NCI-H2081 (cell line): ENCODE measurements at regions not wholly inside any gene's neighbourhood (a gene's known extent, or its start where the extent isn't known, plus 50 kb on each side); places are given as distances from the start of the nearest gene placed in this dataset.
A peak's percentile ranks its signal among the peaks of the same experiment; 100 is the strongest.

Experiments used
- DNase-seq, 2 experiments: peaks; one replicate each; lab custom pipeline; 2025; lab: John Stamatoyannopoulos, UW

GRCh38 chr18:27752944-27753343 lies 424.0 kb downstream of the CDH2 start:
- DNase-seq, result no peak

GRCh38 chr18:27750923-27751322 lies 426.0 kb downstream of the CDH2 start:
- no peak for DNase-seq

- DNase-seq, result peak in 1 of 2 experiments; percentile 68
Observed at GRCh38 chr18:27750014-27750413, 426.9 kb downstream of the CDH2 start.

- no peak for DNase-seq
Observed at GRCh38 chr18:27749194-27749593, 427.7 kb downstream of the CDH2 start.

- no peak for DNase-seq
Observed at GRCh38 chr18:27746241-27746640, 430.7 kb downstream of the CDH2 start.

GRCh38 chr18:27735117-27735516 lies 441.8 kb downstream of the CDH2 start:
- no peak for DNase-seq

- no peak for DNase-seq
Observed at GRCh38 chr18:27731211-27731610, 445.7 kb downstream of the CDH2 start.

- DNase-seq, result no peak
Observed at GRCh38 chr18:27728659-27729058, 448.3 kb downstream of the CDH2 start.

- DNase-seq, result no peak
Observed at GRCh38 chr18:27724362-27724761, 452.6 kb downstream of the CDH2 start.

- no peak for DNase-seq
Observed at GRCh38 chr18:27723168-27723567, 453.8 kb downstream of the CDH2 start.

- no peak for DNase-seq
Observed at GRCh38 chr18:27719680-27720079, 457.2 kb downstream of the CDH2 start.

- DNase-seq, result no peak
Observed at GRCh38 chr18:27717816-27718215, 459.1 kb downstream of the CDH2 start.

GRCh38 chr18:27717250-27717649 lies 459.7 kb downstream of the CDH2 start:
- DNase-seq, result no peak

GRCh38 chr18:27715751-27716150 lies 461.2 kb downstream of the CDH2 start:
- no peak for DNase-seq

- DNase-seq, result peak in 1 of 2 experiments; percentile 10
Observed at GRCh38 chr18:27713738-27714095, 463.2 kb downstream of the CDH2 start.

- DNase-seq, result peak in 1 of 2 experiments; percentile 3
Observed at GRCh38 chr18:27713037-27713737, 463.7 kb downstream of the CDH2 start.

GRCh38 chr18:27712066-27712465 lies 464.9 kb downstream of the CDH2 start:
- DNase-seq, result peak; percentile 21 to 58

- no peak for DNase-seq
Observed at GRCh38 chr18:27711382-27711781, 465.5 kb downstream of the CDH2 start.

GRCh38 chr18:27709344-27709743 lies 467.6 kb downstream of the CDH2 start:
- no peak for DNase-seq

GRCh38 chr18:27707201-27707600 lies 469.7 kb downstream of the CDH2 start:
- no peak for DNase-seq

GRCh38 chr18:27704736-27705361 lies 472.1 kb downstream of the CDH2 start:
- DNase-seq, result no peak

- DNase-seq, result no peak
Observed at GRCh38 chr18:27699137-27699536, 477.8 kb downstream of the CDH2 start.

GRCh38 chr18:27696148-27696547 lies 480.8 kb downstream of the CDH2 start:
- DNase-seq, result no peak

GRCh38 chr18:27695503-27695902 lies 481.4 kb downstream of the CDH2 start:
- no peak for DNase-seq
